ENCODE measurements at regions not wholly inside any gene's neighbourhood (a gene's known extent, or its start where the extent isn't known, plus 50 kb on each side); places are given as distances from the start of the nearest gene placed in this dataset.

DNA sequence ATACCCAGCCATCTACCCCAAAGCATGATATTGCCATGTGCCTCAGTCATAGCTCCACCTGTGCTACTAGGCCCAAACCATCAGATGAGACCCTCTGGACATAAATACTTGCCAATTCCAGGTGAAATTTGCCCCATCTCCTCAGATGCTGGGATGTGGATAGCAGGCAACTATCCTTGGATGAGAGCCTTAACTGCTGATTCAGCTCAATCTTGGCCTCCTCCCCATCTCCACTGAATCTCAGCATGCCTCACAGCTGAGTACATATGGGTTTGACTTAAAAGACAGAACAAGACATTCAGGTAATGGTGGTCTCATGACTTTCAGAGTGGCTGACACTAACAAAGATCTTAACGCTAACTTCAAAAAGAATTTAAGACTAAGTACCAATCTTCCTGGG, 50.8 kb upstream of the KLHL13 start:
- H3K27me3 ChIP-seq (ENCODE audit: insufficient read depth, poor library complexity, severe bottlenecking), result no peaks in the 10 kb centered on the region
- H3K4me3 ChIP-seq (replicated peaks; ENCODE audit: insufficient read depth, low read length), result no peak overlapping the region
- no peak for DNase-seq (ENCODE audit: low read depth in 1 of 2, low spot score in 1 of 2)
- no peak for TF ChIP-seq POLR2AphosphoS5 (IDR thresholded peaks at IDR 0.05; ENCODE audit: low read depth)
- TF ChIP-seq SPI1 (IDR thresholded peaks at IDR 0.05; ENCODE audit: borderline replicate concordance, low read depth), result no peak
- no peak for TF ChIP-seq GABPA (IDR thresholded peaks at IDR 0.05; ENCODE audit: low read depth)
- TF ChIP-seq, protein P1, sequence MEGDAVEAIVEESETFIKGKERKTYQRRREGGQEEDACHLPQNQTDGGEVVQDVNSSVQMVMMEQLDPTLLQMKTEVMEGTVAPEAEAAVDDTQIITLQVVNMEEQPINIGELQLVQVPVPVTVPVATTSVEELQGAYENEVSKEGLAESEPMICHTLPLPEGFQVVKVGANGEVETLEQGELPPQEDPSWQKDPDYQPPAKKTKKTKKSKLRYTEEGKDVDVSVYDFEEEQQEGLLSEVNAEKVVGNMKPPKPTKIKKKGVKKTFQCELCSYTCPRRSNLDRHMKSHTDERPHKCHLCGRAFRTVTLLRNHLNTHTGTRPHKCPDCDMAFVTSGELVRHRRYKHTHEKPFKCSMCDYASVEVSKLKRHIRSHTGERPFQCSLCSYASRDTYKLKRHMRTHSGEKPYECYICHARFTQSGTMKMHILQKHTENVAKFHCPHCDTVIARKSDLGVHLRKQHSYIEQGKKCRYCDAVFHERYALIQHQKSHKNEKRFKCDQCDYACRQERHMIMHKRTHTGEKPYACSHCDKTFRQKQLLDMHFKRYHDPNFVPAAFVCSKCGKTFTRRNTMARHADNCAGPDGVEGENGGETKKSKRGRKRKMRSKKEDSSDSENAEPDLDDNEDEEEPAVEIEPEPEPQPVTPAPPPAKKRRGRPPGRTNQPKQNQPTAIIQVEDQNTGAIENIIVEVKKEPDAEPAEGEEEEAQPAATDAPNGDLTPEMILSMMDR (IDR thresholded peaks at IDR 0.05; ENCODE audit: insufficient read depth, low read length), result no peak
- TF ChIP-seq REST (IDR thresholded peaks at IDR 0.05; ENCODE audit: insufficient replicate concordance, low read depth), result no peak
- H3K27ac ChIP-seq (replicated peaks), result no peak overlapping the region

- DNase-seq (ENCODE audit: low read depth in 1 of 2, low spot score in 1 of 2), result no peak
- Histone ChIP-seq H3K27me3 (ENCODE audit: insufficient read depth, poor library complexity, severe bottlenecking) (no peaks in the 10 kb centered on the region), H3K27ac (replicated peaks) (no peak overlapping the region), H3K4me3 (replicated peaks; ENCODE audit: insufficient read depth, low read length) (no peak overlapping the region)
- TF ChIP-seq SPI1 (IDR thresholded peaks at IDR 0.05; ENCODE audit: borderline replicate concordance, low read depth), result no peak
- TF ChIP-seq, protein P1 (IDR thresholded peaks at IDR 0.05; ENCODE audit: insufficient read depth, low read length), result no peak
- no peak for TF ChIP-seq REST (IDR thresholded peaks at IDR 0.05; ENCODE audit: insufficient replicate concordance, low read depth)
- TF ChIP-seq POLR2AphosphoS5 (IDR thresholded peaks at IDR 0.05; ENCODE audit: low read depth), result no peak
- TF ChIP-seq GABPA (IDR thresholded peaks at IDR 0.05; ENCODE audit: low read depth), result no peak
These were observed 54.7 kb upstream of the KLHL13 start for GRCh38 chrX:118171356-118171755.

DNA sequence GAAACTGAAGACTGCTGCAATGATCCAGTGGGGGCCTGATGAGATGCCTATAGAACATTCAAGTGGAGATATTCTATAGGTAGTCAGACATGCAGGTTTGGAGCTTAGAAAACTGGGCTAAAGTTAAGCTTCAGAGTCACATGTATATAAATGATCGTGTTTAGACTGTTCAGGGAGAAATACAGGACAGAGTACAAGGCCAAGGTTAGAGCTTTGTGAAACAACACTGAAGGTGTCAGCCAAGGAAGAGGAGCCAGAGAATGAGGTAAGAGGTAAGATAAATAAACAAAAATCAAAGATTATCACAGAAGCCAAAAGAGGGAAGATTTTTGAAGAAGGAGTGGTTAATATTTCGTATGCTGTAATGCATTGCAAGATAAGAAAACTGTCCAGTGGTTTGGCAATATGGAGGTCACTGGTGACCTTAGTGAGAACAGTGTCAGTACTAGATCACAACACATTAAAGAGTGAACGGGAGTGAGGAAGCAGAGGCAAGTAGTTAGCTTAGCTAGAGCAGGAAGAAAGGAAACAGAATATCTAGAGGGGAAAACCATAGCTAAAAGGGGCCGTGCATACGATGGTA, 58.0 kb upstream of the KLHL13 start:
- H3K27me3 ChIP-seq (ENCODE audit: insufficient read depth, poor library complexity, severe bottlenecking), result no peaks in the 10 kb centered on the region
- TF ChIP-seq SPI1 (IDR thresholded peaks at IDR 0.05; ENCODE audit: borderline replicate concordance, low read depth), result no peak
- TF ChIP-seq REST (IDR thresholded peaks at IDR 0.05; ENCODE audit: insufficient replicate concordance, low read depth), result no peak
- TF ChIP-seq GABPA (IDR thresholded peaks at IDR 0.05; ENCODE audit: low read depth), result no peak
- TF ChIP-seq, protein P1 (IDR thresholded peaks at IDR 0.05; ENCODE audit: insufficient read depth, low read length), result no peak
- no peak for TF ChIP-seq POLR2AphosphoS5 (IDR thresholded peaks at IDR 0.05; ENCODE audit: low read depth)
- no peak overlapping the region for H3K4me3 ChIP-seq (replicated peaks; ENCODE audit: insufficient read depth, low read length)
- DNase-seq (ENCODE audit: low read depth in 1 of 2, low spot score in 1 of 2), result no peak
- H3K27ac ChIP-seq (replicated peaks), result no peak overlapping the region
